HPDE6-E6E7 (cell line): ENCODE measurements at regions not wholly inside any gene's neighbourhood (a gene's known extent, or its start where the extent isn't known, plus 50 kb on each side); places are given as distances from the start of the nearest gene placed in this dataset.
A peak's percentile ranks its signal among the peaks of the same experiment; 100 is the strongest.

Experiments used
- DNase-seq: peaks from one replicate; pipeline ENCODE4 v3.0.0; 2011; ENCODE audit warnings: missing footprints; ENCODE audit errors: extremely low spot score

GRCh38 chr11:81033779-81034540, 1593.1 kb upstream of the TENM4 start:
- no peak for DNase-seq

GRCh38 chr11:81032906-81033305, 1592.1 kb upstream of the TENM4 start:
- DNase-seq, result no peak

GRCh38 chr11:81030186-81030585, 1589.4 kb upstream of the TENM4 start:
- no peak for DNase-seq

GRCh38 chr11:81026032-81026431, 1585.2 kb upstream of the TENM4 start:
- no peak for DNase-seq

- no peak for DNase-seq
Observed at GRCh38 chr11:81022057-81022456, 1581.2 kb upstream of the TENM4 start.

GRCh38 chr11:81010631-81011030, 1569.8 kb upstream of the TENM4 start:
- no peak for DNase-seq

GRCh38 chr11:81007046-81007445, 1566.2 kb upstream of the TENM4 start:
- peak; percentile 1 for DNase-seq

GRCh38 chr11:81005595-81005994, 1564.8 kb upstream of the TENM4 start:
- DNase-seq, result peak; percentile 37

GRCh38 chr11:81004576-81004975, 1563.7 kb upstream of the TENM4 start:
- DNase-seq, result no peak

GRCh38 chr11:81002374-81002773, 1561.5 kb upstream of the TENM4 start:
- DNase-seq, result no peak

- DNase-seq, result no peak
Observed at GRCh38 chr11:81000735-81001134, 1559.9 kb upstream of the TENM4 start.

GRCh38 chr11:81000334-81000733, 1559.5 kb upstream of the TENM4 start:
- no peak for DNase-seq

GRCh38 chr11:80995523-80995922, 1554.7 kb upstream of the TENM4 start:
- no peak for DNase-seq

- DNase-seq, result no peak
Observed at GRCh38 chr11:80993536-80993935, 1552.7 kb upstream of the TENM4 start.

GRCh38 chr11:80990885-80991284, 1550.1 kb upstream of the TENM4 start:
- DNase-seq, result no peak

GRCh38 chr11:80987171-80987570, 1546.3 kb upstream of the TENM4 start:
- no peak for DNase-seq

GRCh38 chr11:80986421-80987074, 1545.7 kb upstream of the TENM4 start:
- DNase-seq, result no peak

- DNase-seq, result peak; percentile 8
Observed at GRCh38 chr11:80980227-80980626, 1539.4 kb upstream of the TENM4 start.

- DNase-seq, result no peak
Observed at GRCh38 chr11:80973786-80974185, 1533.0 kb upstream of the TENM4 start.

- DNase-seq, result no peak
Observed at GRCh38 chr11:80970037-80970436, 1529.2 kb upstream of the TENM4 start.

GRCh38 chr11:80967649-80968048, 1526.8 kb upstream of the TENM4 start:
- no peak for DNase-seq

GRCh38 chr11:80960381-80961029, 1519.7 kb upstream of the TENM4 start:
- DNase-seq, result no peak

GRCh38 chr11:80959751-80960150, 1518.9 kb upstream of the TENM4 start:
- no peak for DNase-seq
